Liver (tissue), 8 donors: ENCODE measurements at regions not wholly inside any gene's neighbourhood (a gene's known extent, or its start where the extent isn't known, plus 50 kb on each side); places are given as distances from the start of the nearest gene placed in this dataset.

ENCODE experiments used
- DNase-seq: peaks from one replicate; pipeline ENCODE4 v3.0.0-alpha.2; 2017; ENCODE audit warnings: low spot score
- H3K27ac ChIP-seq, 2 donors: one replicate each; pipeline ENCODE4 v1.7.0; 2013; ENCODE audit warnings: inconsistent platforms in 2 of 2, low read length in 2 of 2, control low read depth in 1 of 2, low read depth in 1 of 2, mild to moderate bottlenecking in 1 of 2
- H3K27me3 ChIP-seq, 4 donors: one replicate each; pipeline versions ENCODE4 v1.6.1 to v1.7.0; 2013; ENCODE audit warnings: low read length in 3 of 4, inconsistent platforms in 1 of 4, mild to moderate bottlenecking in 1 of 4, moderate library complexity in 1 of 4; ENCODE audit not compliant: control insufficient read depth in 4 of 4, insufficient read depth in 4 of 4
- H3K36me3 ChIP-seq, 4 donors: one replicate each; pipeline versions ENCODE4 v1.6.1 to v1.7.0; 2013; ENCODE audit warnings: low read length in 3 of 4, mild to moderate bottlenecking in 3 of 4, low read depth in 1 of 4, moderate library complexity in 1 of 4; ENCODE audit not compliant: control insufficient read depth in 4 of 4, insufficient read depth in 3 of 4
- H3K4me1 ChIP-seq, 4 donors: one replicate each; pipeline versions ENCODE4 v1.6.1 to v1.7.0; 2013; ENCODE audit warnings: low read length in 3 of 4, mild to moderate bottlenecking in 3 of 4, moderate library complexity in 1 of 4; ENCODE audit not compliant: control insufficient read depth in 4 of 4, insufficient read depth in 4 of 4
- H3K4me3 ChIP-seq, 3 donors: one replicate each; pipeline versions ENCODE4 v1.6.1 to v1.7.0; 2013; ENCODE audit warnings: low read length in 3 of 3, control low read depth in 1 of 3, low read depth in 1 of 3, mild to moderate bottlenecking in 1 of 3
- H3K9ac ChIP-seq, 2 donors: one replicate each; pipeline ENCODE4 v1.7.0; 2013; ENCODE audit warnings: low read length in 2 of 2, mild to moderate bottlenecking in 2 of 2, moderate library complexity in 2 of 2, control low read depth in 1 of 2, low read depth in 1 of 2
- H3K9me3 ChIP-seq, 4 donors: one replicate each; pipeline versions ENCODE4 v1.6.1 to v1.7.0; 2013; ENCODE audit warnings: low read length in 3 of 4; ENCODE audit not compliant: control insufficient read depth in 4 of 4
- EGR1 ChIP-seq, 2 donors: IDR thresholded peaks; 2 replicates each; pipeline ENCODE4 v1.6.1; 2016 to 2018; ENCODE audit warnings: antibody characterized with exemption in 2 of 2, low read depth in 2 of 2
- FOXA1 ChIP-seq: IDR thresholded peaks from 2 replicates; pipeline ENCODE4 v1.6.1; 2016; ENCODE audit warnings: antibody characterized with exemption
- FOXA2 ChIP-seq: IDR thresholded peaks from 2 replicates; pipeline ENCODE4 v1.6.1; 2016; ENCODE audit warnings: antibody characterized with exemption
- GABPA ChIP-seq, 2 donors: IDR thresholded peaks in 1 of 2; conservative IDR thresholded peaks in 1 of 2; 2 replicates each; pipeline ENCODE4 v1.6.1; 2016; ENCODE audit warnings: antibody characterized with exemption in 2 of 2, mild to moderate bottlenecking in 1 of 2, moderate library complexity in 1 of 2
- HNF4A ChIP-seq, 2 donors: conservative IDR thresholded peaks; 2 replicates each; pipeline ENCODE4 v1.6.1; 2016; ENCODE audit warnings: antibody characterized with exemption in 2 of 2, mild to moderate bottlenecking in 2 of 2
- HNF4G ChIP-seq: IDR thresholded peaks from 2 replicates; pipeline ENCODE4 v1.6.1; 2016; ENCODE audit warnings: antibody characterized with exemption
- JUND ChIP-seq, 2 donors: IDR thresholded peaks; 2 replicates each; pipeline ENCODE4 v1.6.1; 2016; ENCODE audit warnings: antibody characterized with exemption in 2 of 2
- RAD21 ChIP-seq, 2 donors: IDR thresholded peaks; 2 replicates each; pipeline ENCODE4 v1.6.1; 2016; ENCODE audit warnings: antibody characterized with exemption in 2 of 2, mild to moderate bottlenecking in 2 of 2
- RXRA ChIP-seq, 2 donors: IDR thresholded peaks; 2 replicates each; pipeline ENCODE4 v1.6.1; 2017 to 2018; ENCODE audit warnings: antibody characterized with exemption in 2 of 2, mild to moderate bottlenecking in 1 of 2
- TAF1 ChIP-seq: conservative IDR thresholded peaks from 2 replicates; pipeline ENCODE4 v1.6.1; 2016; ENCODE audit warnings: antibody characterized with exemption, mild to moderate bottlenecking
- YY1 ChIP-seq: IDR thresholded peaks from 2 replicates; pipeline ENCODE4 v1.6.1; 2016; ENCODE audit warnings: antibody characterized with exemption, mild to moderate bottlenecking
- WGBS: extraction: QIAGEN DNeasy Blood & Tissue Kit; methylation state at CpG from one replicate; pipeline ENCODE4 v1.1.7; 2013; 5-methylcytosine and 5-hydroxymethylcytosine counted together
- TF ChIP-seq, protein P1 (sequence below): IDR thresholded peaks from 2 replicates; pipeline ENCODE4 v1.6.1; 2016; ENCODE audit warnings: antibody characterized with exemption
- TF ChIP-seq, protein P2 (sequence below): IDR thresholded peaks from 2 replicates; pipeline ENCODE4 v1.6.1; 2016; ENCODE audit warnings: antibody characterized with exemption, mild to moderate bottlenecking
- TF ChIP-seq, protein P3 (sequence below): fragments of 150-350 bp; IDR thresholded peaks from 2 replicates; pipeline ENCODE4 v1.5.1; 2017; ENCODE audit warnings: improper control_type of control experiment, low read depth, low read length; ENCODE audit not compliant: missing input control
- TF ChIP-seq, protein P4 (sequence below): IDR thresholded peaks from 2 replicates; pipeline ENCODE4 v1.6.1; 2016; ENCODE audit warnings: antibody characterized with exemption
- donor health status: healthy.
- donor health status: healthy.
- donor health status: healthy.
- donor health status: healthy.
- donor health status: healthy.

DNA sequence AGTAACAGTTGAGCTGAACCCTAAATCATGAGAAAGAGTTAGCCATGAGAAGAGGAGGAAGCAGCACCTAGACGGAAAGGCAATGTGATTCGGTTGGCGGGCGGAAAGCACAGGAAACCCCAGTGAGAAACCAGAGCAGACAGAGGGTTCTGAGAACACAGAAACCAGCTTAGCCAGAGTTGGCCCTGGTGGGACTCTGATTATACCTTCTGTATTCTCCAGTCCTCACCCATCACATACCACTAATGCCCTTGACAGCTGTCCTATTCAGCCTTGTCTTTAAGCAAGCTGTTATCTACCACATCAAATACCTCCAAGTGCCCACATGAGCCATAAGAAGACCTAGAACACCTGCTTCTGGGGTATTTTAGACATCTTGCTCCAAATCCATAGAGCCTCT is 58.9 kb upstream of the LRRC1 start:
- DNase-seq, result no peak
- 82% methylated on average over 4 of the region's 4 CpGs for WGBS
- H3K9me3 ChIP-seq, result no peaks in the 10 kb centered on the region
- H3K27ac ChIP-seq, result no peak overlapping the region
- H3K4me1 ChIP-seq, result no peaks in the 10 kb centered on the region
- no peak overlapping the region for H3K9ac ChIP-seq
- TF ChIP-seq GABPA (IDR thresholded peaks at IDR 0.05 in 1 of 2, conservative IDR thresholded peaks at IDR 0.05 in 1 of 2), result no peak
- no peak for TF ChIP-seq HNF4G
- TF ChIP-seq FOXA2, result no peak
- TF ChIP-seq FOXA1, result no peak
- H3K4me3 ChIP-seq, result no peak overlapping the region
- H3K36me3 ChIP-seq, result no peaks in the 10 kb centered on the region
- peaks cover 0 to 4% (median 0%) of the 10 kb centered on the region in 4 donors for H3K27me3 ChIP-seq

DNA sequence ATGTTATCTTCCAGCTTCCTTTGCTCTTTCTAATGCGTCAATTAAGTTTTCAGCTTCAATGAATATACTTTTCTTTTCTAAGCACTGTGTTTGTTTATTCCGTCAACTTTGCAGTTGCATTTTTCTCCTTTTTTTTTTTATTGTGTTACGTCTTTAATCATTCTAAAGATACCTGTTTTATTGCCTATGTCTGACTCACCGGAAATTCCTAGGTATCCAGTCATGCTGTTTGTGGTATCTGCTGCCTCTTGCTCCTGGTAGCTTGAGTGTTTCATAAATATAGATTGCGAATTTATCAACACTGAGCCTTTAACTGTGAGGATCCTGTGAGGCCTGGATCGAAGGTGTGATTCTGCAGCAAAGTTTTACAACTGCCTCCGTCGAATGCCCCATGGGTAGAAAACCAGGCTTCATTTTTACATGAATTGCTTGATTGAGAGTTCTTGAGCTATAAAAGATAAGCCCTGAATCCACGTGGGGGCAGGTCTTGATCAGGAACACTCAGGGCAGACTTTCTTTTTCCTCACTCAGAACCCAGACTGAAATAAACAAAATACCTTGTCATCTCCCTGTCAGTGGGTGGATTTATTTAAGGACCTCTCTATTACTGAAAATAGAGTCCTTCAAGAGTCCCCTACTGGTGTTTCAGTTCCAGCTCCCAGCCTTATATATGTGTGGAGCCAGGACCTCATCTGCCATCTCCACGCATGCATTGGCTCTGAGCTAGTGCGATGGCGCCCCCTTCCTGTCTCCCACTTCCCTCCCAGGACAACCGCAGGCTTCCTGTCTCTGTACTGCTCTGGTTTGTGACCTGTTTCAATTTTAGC is 60.1 kb upstream of the LRRC1 start:
- no peak overlapping the region for H3K27ac ChIP-seq
- H3K36me3 ChIP-seq, result no peaks in the 10 kb centered on the region
- DNase-seq, result no peak
- no peaks in the 10 kb centered on the region for H3K4me1 ChIP-seq
- 69% methylated on average over 13 of the region's 13 CpGs for WGBS
- no peak overlapping the region for H3K9ac ChIP-seq
- no peaks in the 10 kb centered on the region for H3K9me3 ChIP-seq
- no peak overlapping the region for H3K4me3 ChIP-seq
- TF ChIP-seq, protein P1, sequence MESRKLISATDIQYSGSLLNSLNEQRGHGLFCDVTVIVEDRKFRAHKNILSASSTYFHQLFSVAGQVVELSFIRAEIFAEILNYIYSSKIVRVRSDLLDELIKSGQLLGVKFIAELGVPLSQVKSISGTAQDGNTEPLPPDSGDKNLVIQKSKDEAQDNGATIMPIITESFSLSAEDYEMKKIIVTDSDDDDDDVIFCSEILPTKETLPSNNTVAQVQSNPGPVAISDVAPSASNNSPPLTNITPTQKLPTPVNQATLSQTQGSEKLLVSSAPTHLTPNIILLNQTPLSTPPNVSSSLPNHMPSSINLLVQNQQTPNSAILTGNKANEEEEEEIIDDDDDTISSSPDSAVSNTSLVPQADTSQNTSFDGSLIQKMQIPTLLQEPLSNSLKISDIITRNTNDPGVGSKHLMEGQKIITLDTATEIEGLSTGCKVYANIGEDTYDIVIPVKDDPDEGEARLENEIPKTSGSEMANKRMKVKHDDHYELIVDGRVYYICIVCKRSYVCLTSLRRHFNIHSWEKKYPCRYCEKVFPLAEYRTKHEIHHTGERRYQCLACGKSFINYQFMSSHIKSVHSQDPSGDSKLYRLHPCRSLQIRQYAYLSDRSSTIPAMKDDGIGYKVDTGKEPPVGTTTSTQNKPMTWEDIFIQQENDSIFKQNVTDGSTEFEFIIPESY, result no peak
- no peak for TF ChIP-seq FOXA2
- peak in 1 of 2 donors; percentile 19 for TF ChIP-seq RAD21 (IDR thresholded peaks at IDR 0.05)
- TF ChIP-seq RXRA (IDR thresholded peaks at IDR 0.05), result no peak
- peaks cover 0 to 4% (median 0%) of the 10 kb centered on the region in 4 donors for H3K27me3 ChIP-seq

DNA sequence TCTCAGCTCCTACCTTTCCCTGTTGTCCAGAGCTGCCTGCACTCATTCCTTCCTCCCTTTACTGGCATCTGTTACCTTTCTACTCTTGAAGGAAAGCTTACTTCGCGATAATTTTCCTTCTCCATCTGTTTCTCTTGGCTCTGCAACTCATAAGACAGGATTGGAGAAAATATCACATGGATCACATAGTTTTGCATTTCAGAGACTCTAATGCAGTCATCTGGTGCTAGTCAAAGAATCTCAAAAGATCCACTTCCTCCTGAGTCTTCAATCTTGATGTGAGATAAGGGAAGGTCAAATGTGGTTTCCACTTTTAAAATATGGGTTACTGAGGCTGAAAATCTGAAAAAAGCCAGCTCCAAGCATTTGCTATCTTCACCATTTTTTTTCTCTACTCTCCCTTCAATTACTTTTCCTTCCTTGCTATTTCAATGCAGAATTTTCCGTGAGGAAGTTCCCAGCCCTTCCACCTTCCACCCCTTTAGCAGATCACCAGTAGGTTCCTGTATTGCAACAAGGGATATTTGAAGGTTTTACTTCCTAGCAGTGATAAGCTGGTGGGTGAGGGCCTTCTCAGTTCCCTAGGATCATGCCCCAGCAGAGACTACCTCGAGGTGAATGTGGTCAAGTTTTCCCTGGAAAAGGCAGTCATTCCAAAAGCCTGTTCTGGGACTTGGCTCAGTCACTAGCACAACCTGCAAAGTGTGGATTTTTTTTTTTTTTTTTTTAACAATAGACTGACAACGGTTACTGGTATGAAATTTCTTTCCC is 62.8 kb upstream of the LRRC1 start:
- 77% methylated on average over 5 of the region's 5 CpGs for WGBS
- Histone ChIP-seq H3K9ac (no peak overlapping the region), H3K27me3 (peaks cover 0 to 4% (median 0%) of the 10 kb centered on the region in 4 donors), H3K9me3 (no peaks in the 10 kb centered on the region), H3K4me3 (no peak overlapping the region), H3K27ac (no peak overlapping the region), H3K36me3 (no peaks in the 10 kb centered on the region), H3K4me1 (peaks cover 0 to 4% (median 1%) of the 10 kb centered on the region in 4 donors)
- DNase-seq, result no peak
- no peak for TF ChIP-seq TAF1
- TF ChIP-seq EGR1 (IDR thresholded peaks at IDR 0.05; ENCODE audit: low read depth in 2 of 2), result no peak
- TF ChIP-seq FOXA2, result no peak
- TF ChIP-seq, protein P2, sequence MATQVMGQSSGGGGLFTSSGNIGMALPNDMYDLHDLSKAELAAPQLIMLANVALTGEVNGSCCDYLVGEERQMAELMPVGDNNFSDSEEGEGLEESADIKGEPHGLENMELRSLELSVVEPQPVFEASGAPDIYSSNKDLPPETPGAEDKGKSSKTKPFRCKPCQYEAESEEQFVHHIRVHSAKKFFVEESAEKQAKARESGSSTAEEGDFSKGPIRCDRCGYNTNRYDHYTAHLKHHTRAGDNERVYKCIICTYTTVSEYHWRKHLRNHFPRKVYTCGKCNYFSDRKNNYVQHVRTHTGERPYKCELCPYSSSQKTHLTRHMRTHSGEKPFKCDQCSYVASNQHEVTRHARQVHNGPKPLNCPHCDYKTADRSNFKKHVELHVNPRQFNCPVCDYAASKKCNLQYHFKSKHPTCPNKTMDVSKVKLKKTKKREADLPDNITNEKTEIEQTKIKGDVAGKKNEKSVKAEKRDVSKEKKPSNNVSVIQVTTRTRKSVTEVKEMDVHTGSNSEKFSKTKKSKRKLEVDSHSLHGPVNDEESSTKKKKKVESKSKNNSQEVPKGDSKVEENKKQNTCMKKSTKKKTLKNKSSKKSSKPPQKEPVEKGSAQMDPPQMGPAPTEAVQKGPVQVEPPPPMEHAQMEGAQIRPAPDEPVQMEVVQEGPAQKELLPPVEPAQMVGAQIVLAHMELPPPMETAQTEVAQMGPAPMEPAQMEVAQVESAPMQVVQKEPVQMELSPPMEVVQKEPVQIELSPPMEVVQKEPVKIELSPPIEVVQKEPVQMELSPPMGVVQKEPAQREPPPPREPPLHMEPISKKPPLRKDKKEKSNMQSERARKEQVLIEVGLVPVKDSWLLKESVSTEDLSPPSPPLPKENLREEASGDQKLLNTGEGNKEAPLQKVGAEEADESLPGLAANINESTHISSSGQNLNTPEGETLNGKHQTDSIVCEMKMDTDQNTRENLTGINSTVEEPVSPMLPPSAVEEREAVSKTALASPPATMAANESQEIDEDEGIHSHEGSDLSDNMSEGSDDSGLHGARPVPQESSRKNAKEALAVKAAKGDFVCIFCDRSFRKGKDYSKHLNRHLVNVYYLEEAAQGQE, result no peak
- TF ChIP-seq HNF4A (conservative IDR thresholded peaks at IDR 0.05), result no peak
- TF ChIP-seq YY1, result no peak
- TF ChIP-seq JUND (IDR thresholded peaks at IDR 0.05), result no peak
- TF ChIP-seq, protein P1, result no peak
- TF ChIP-seq, protein P3, sequence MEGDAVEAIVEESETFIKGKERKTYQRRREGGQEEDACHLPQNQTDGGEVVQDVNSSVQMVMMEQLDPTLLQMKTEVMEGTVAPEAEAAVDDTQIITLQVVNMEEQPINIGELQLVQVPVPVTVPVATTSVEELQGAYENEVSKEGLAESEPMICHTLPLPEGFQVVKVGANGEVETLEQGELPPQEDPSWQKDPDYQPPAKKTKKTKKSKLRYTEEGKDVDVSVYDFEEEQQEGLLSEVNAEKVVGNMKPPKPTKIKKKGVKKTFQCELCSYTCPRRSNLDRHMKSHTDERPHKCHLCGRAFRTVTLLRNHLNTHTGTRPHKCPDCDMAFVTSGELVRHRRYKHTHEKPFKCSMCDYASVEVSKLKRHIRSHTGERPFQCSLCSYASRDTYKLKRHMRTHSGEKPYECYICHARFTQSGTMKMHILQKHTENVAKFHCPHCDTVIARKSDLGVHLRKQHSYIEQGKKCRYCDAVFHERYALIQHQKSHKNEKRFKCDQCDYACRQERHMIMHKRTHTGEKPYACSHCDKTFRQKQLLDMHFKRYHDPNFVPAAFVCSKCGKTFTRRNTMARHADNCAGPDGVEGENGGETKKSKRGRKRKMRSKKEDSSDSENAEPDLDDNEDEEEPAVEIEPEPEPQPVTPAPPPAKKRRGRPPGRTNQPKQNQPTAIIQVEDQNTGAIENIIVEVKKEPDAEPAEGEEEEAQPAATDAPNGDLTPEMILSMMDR, result no peak
- TF ChIP-seq, protein P4, sequence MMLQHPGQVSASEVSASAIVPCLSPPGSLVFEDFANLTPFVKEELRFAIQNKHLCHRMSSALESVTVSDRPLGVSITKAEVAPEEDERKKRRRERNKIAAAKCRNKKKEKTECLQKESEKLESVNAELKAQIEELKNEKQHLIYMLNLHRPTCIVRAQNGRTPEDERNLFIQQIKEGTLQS, result no peak
- TF ChIP-seq RXRA (IDR thresholded peaks at IDR 0.05), result no peak
